Choroid plexus epithelial cell (primary cell): ENCODE measurements at regions not wholly inside any gene's neighbourhood (a gene's known extent, or its start where the extent isn't known, plus 50 kb on each side); places are given as distances from the start of the nearest gene placed in this dataset.
A peak's percentile ranks its signal among the peaks of the same experiment; 100 is the strongest.
"Not testable (repeated sequence)": the region's sequence is repeated elsewhere in the genome, so short reads cannot be mapped to it uniquely, and the experiment has no call there.

Source experiments
- DNase-seq: peaks from one replicate; pipeline ENCODE4 v3.0.0-alpha.2; 2010; ENCODE audit warnings: low read depth
- H3K4me3 ChIP-seq: 2 replicates; pipeline ENCODE4 v1.5.1; 2011; ENCODE audit warnings: low read depth, mild to moderate bottlenecking, control low read depth, low read length, moderate library complexity
- CTCF ChIP-seq: conservative IDR thresholded peaks from 2 replicates; pipeline ENCODE4 v1.5.1; 2011; ENCODE audit warnings: low read depth, mild to moderate bottlenecking, control low read depth, inconsistent platforms, low read length, moderate library complexity

- no peak for DNase-seq
Measured at GRCh38 chr4:160110891-160111290, 1008.0 kb downstream of the RAPGEF2 start.

DNA sequence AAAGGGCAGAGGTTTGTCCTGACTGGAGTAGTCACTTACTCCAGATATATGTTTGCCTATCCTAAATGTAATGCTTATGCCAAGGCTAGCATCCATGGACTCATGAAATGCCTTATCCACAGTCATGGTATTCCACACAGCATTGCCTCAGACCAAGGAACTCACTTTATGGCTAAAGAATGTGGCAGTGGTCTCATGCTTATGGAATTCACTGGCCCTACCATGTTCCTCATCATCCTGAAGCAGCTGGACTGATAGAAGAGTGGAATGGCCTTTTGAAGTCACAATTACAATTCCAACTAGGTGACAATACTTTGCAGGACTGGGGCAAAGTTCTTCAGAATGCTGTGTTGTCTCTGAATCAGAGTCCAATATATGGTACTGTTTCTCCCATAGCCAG, 1014.8 kb downstream of the RAPGEF2 start:
- no peak for TF ChIP-seq CTCF
- DNase-seq = no peak
- H3K4me3 ChIP-seq = no peak overlapping the region

More at GRCh38 chr4:160110891-160111290, 1008.0 kb downstream of the RAPGEF2 start:
- H3K4me3 ChIP-seq = no peak overlapping the region
- TF ChIP-seq CTCF = no peak

- H3K4me3 ChIP-seq, DNase-seq: not testable (repeated sequence)
Measured at GRCh38 chr4:160125576-160126287, 1022.9 kb downstream of the RAPGEF2 start.

- no peak for DNase-seq
- H3K4me3 ChIP-seq = no peak overlapping the region
- no peak for TF ChIP-seq CTCF
Measured at GRCh38 chr4:160127211-160127610, 1024.3 kb downstream of the RAPGEF2 start.

DNA sequence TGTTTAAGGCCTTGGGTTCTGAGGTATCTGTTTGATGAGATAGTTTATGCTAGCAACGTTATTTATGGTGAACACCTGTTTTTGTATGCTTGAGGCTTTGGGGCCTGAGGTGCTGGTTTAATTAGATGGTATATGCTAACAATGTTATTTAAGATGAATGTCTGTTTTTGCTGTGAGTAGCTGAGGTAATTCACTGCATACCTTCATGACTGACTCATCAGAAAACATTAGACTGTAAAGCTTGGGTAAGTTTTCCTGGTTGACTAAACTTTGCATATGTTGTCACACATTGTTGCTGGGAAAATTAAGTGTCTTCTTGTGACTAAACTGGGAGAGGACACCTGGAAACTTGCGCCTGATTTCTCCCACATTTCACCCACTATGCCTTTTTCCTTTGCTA, 1026.6 kb downstream of the RAPGEF2 start:
- DNase-seq = peak; percentile 40

GRCh38 chr4:160136021-160136420, 1033.1 kb downstream of the RAPGEF2 start:
- no peak for TF ChIP-seq CTCF
- H3K4me3 ChIP-seq = no peak overlapping the region
- no peak for DNase-seq

More for the DNA sequence above, 1026.6 kb downstream of the RAPGEF2 start:
- no peak overlapping the region for H3K4me3 ChIP-seq
- no peak for TF ChIP-seq CTCF

DNA sequence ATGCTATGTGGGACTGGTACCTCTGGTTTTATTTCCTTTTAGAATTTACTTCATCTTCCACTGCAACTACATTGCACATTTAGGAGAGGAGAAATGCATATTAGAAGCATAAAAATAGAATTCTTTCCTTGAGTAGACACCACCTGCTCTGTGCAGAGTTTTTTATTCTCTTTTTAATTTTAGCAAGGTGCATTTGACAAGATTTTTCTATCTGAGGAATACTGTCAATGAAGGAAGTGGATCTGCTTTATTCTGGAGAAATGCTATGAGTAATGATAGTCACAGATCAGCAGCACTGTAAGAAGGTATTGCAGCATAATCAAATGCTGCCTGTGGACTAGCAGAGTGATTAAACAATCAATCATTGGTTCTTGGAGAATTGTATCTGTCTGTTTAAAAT, 1038.3 kb downstream of the RAPGEF2 start:
- H3K4me3 ChIP-seq = no peak overlapping the region
- no peak for TF ChIP-seq CTCF
- no peak for DNase-seq
